GM13976 (cell line): ENCODE measurements at regions not wholly inside any gene's neighbourhood (a gene's known extent, or its start where the extent isn't known, plus 50 kb on each side); places are given as distances from the start of the nearest gene placed in this dataset.

ENCODE experiments used
- DNase-seq: peaks from one replicate; pipeline ENCODE4 v3.0.0; 2012; ENCODE audit warnings: low spot score
- CTCF ChIP-seq: IDR thresholded peaks from 2 replicates; pipeline ENCODE4 v1.5.1; 2012; ENCODE audit warnings: borderline replicate concordance, mild to moderate bottlenecking; ENCODE audit not compliant: insufficient read depth; ENCODE audit errors: extremely low read depth, missing control alignments, control extremely low read depth
- in situ Hi-C: fragments of 300-500 bp; cut with MboI; formaldehyde crosslinking; loops from one replicate; pipeline ENCODE4 v1.12.0; 2022; ENCODE audit warnings: low sequenced_read_pairs, mixed read lengths, inconsistent platforms; ENCODE audit not compliant: unreplicated experiment

DNA sequence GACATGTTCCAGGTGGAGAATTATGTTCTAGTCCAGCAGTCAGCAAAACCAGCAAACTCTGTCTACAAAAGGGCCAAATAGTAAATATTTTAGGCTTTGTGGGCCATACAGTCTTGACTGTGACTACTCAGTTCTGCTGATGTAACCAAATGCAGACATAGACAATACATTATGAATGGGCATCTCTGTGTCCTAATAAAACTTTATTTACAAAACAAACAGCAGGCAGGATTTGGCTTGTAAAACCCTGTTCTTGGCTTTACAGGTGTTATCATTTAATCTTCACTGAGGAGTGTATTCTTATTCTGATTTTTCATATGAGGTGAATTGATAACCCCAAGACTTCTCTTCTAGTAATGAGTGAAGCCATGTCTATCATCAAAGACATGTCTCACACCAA lies 278.6 kb downstream of the DUSP6 start:
- in situ Hi-C loops: no loop called here
- DNase-seq: no peak
- TF ChIP-seq CTCF: no peak

- no peak for DNase-seq
- TF ChIP-seq CTCF: no peak
- in situ Hi-C loops: no loop called here
Measured at GRCh38 chr12:89073027-89073398, 279.3 kb downstream of the DUSP6 start.

DNA sequence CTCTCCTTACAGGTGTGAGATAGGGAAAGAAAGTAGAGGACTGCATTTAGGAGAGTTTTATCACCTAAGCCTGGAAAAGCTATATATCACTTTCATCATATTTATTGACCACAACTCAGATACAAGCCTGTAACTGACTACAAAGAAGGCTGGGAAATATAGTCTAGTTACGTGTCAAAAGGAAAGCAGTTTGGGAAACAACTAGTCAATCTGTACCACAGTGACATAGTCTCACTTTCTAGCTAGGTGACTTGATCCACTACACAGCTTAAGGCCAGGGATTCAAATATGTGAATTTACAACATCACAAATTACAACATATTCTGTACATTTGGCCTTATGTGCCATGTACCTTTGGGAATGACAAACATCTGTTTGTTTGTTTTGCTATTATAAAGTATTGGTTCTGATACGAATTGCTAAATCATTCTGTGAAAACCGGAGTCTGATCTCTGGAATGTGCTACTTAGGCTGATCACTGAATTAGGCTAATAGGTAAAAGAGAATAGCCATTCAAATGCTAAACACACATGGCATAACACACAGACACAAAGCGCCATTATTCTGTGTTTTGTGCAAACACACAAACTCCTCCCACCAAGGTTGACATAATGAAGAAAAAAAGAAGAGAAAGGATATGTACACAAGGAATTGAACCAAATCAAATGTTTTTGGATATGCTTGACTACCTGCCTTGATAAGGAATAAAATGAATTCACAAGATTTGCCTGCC lies 279.8 kb downstream of the DUSP6 start:
- in situ Hi-C loops: no loop called here
- no peak for DNase-seq
- no peak for TF ChIP-seq CTCF

DNA sequence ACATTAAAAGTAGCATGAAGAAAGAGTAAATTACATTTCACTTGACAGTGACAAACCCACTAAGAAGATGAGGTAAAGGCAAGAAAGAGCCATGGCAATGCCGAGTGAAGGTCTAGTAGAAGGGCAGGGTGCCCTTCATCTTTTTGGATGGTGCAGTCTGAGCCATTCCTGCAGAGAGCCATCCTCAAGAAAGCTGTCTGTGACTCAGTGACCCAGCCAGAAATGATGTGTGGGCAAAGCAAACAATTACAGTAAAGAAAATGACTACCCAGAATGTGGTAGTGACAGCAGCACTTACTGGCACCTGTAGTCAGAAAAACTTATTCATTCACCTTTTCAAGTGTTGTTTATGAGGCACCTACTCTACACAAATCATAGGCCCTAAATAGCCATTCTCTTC lies 281.7 kb downstream of the DUSP6 start:
- in situ Hi-C loops: no loop called here
- TF ChIP-seq CTCF: no peak
- DNase-seq: no peak

GRCh38 chr12:89069431-89069830 lies 282.9 kb downstream of the DUSP6 start:
- no peak for DNase-seq
- no peak for TF ChIP-seq CTCF
- in situ Hi-C loops: no loop called here

DNA sequence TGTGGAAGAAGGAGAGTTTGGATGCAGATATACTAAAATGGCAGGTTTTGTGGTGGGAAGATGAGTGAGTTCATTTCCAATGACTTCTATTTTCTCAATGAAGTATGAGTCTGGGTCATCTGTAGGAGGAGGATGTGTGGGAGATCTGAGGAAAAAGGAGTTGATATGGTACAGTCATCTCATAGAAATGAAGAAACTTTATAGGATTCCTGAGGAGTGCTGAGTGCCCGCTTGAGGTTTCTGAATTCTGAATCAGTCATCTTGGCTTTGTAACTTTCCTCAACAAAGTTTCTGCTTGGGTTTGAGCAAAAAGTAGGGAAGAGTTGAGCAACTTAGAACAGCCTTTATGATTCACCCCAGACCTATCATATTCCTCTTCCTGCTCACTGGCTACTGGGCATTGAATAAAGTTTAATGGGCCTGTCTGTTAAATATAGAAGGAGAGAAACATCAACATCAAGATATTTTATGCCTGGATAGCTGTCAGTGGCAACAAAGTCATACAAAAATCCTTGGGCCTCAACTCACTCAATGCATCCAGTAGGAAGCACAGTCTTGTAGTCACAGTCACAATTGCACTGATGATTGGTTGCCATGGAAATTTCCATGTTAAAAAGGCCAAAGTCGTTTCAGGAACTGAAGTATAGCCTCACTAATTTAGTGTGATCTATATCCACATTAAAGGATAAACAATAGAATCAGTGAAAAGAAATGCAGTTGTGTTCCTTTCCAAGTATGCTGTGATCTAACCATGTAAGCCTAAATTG lies 284.7 kb downstream of the DUSP6 start:
- TF ChIP-seq CTCF: no peak
- in situ Hi-C loops: no loop called here
- DNase-seq: no peak
